ENCODE measurements at regions not wholly inside any gene's neighbourhood (a gene's known extent, or its start where the extent isn't known, plus 50 kb on each side); places are given as distances from the start of the nearest gene placed in this dataset.

- TF ChIP-seq, protein P1, sequence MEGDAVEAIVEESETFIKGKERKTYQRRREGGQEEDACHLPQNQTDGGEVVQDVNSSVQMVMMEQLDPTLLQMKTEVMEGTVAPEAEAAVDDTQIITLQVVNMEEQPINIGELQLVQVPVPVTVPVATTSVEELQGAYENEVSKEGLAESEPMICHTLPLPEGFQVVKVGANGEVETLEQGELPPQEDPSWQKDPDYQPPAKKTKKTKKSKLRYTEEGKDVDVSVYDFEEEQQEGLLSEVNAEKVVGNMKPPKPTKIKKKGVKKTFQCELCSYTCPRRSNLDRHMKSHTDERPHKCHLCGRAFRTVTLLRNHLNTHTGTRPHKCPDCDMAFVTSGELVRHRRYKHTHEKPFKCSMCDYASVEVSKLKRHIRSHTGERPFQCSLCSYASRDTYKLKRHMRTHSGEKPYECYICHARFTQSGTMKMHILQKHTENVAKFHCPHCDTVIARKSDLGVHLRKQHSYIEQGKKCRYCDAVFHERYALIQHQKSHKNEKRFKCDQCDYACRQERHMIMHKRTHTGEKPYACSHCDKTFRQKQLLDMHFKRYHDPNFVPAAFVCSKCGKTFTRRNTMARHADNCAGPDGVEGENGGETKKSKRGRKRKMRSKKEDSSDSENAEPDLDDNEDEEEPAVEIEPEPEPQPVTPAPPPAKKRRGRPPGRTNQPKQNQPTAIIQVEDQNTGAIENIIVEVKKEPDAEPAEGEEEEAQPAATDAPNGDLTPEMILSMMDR (conservative IDR thresholded peaks at IDR 0.05; ENCODE audit: low read depth, low read length), result no peak
- TF ChIP-seq EZH2phosphoT487 (IDR thresholded peaks at IDR 0.05; ENCODE audit: borderline replicate concordance, low read length) (no peak), EZH2 (IDR thresholded peaks at IDR 0.05; ENCODE audit: low read length, unreplicated experiment) (no peak)
Observed at GRCh38 chrX:55867181-55867651, 149.7 kb downstream of the RRAGB start.

Measured in PC-3 (cell line).